ENCODE measurements at regions not wholly inside any gene's neighbourhood (a gene's known extent, or its start where the extent isn't known, plus 50 kb on each side); places are given as distances from the start of the nearest gene placed in this dataset.

- TF ChIP-seq CTCF (IDR thresholded peaks at IDR 0.05) (no peak), EP300 (IDR thresholded peaks at IDR 0.05) (no peak), POLR2A (IDR thresholded peaks at IDR 0.05) (no peak)
Observed at GRCh38 chr1:104646233-104646632, 896.5 kb downstream of the AMY1C start.
